ENCODE measurements at regions not wholly inside any gene's neighbourhood (a gene's known extent, or its start where the extent isn't known, plus 50 kb on each side); places are given as distances from the start of the nearest gene placed in this dataset.

GRCh38 chr5:169424279-169424655 lies 123.3 kb upstream of the SLIT3 start:
- no peaks in the 10 kb centered on the region for H3K4me1 ChIP-seq
- H3K27ac ChIP-seq = no peak overlapping the region
- DNase-seq = no peak
- intact Hi-C loops (cut with DNase I; ENCODE audit: low total_unique reads) = no loop called here
- no peaks in the 10 kb centered on the region for H3K9me3 ChIP-seq
- no peaks in the 10 kb centered on the region for H3K36me3 ChIP-seq
- TF ChIP-seq, protein P1, sequence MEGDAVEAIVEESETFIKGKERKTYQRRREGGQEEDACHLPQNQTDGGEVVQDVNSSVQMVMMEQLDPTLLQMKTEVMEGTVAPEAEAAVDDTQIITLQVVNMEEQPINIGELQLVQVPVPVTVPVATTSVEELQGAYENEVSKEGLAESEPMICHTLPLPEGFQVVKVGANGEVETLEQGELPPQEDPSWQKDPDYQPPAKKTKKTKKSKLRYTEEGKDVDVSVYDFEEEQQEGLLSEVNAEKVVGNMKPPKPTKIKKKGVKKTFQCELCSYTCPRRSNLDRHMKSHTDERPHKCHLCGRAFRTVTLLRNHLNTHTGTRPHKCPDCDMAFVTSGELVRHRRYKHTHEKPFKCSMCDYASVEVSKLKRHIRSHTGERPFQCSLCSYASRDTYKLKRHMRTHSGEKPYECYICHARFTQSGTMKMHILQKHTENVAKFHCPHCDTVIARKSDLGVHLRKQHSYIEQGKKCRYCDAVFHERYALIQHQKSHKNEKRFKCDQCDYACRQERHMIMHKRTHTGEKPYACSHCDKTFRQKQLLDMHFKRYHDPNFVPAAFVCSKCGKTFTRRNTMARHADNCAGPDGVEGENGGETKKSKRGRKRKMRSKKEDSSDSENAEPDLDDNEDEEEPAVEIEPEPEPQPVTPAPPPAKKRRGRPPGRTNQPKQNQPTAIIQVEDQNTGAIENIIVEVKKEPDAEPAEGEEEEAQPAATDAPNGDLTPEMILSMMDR (IDR thresholded peaks at IDR 0.05) = no peak
- no peaks in the 10 kb centered on the region for H3K27me3 ChIP-seq
- no peak overlapping the region for H3K4me3 ChIP-seq

GRCh38 chr5:169423580-169424278 lies 122.8 kb upstream of the SLIT3 start:
- TF ChIP-seq POLR2A (IDR thresholded peaks at IDR 0.05) = no peak
- H3K27me3 ChIP-seq = no peaks in the 10 kb centered on the region
- no peak overlapping the region for H3K4me3 ChIP-seq
- intact Hi-C loops (cut with DNase I; ENCODE audit: low total_unique reads) = no loop called here
- no peaks in the 10 kb centered on the region for H3K4me1 ChIP-seq
- H3K9me3 ChIP-seq = no peaks in the 10 kb centered on the region
- no peaks in the 10 kb centered on the region for H3K36me3 ChIP-seq
- H3K27ac ChIP-seq = no peak overlapping the region
- no peak for DNase-seq

- TF ChIP-seq, protein P1 (IDR thresholded peaks at IDR 0.05) = no peak
- no peak for TF ChIP-seq POLR2A (IDR thresholded peaks at IDR 0.05)
- Histone ChIP-seq H3K27ac (no peak overlapping the region), H3K4me1 (no peaks in the 10 kb centered on the region), H3K27me3 (no peaks in the 10 kb centered on the region), H3K9me3 (no peaks in the 10 kb centered on the region), H3K36me3 (no peaks in the 10 kb centered on the region), H3K4me3 (no peak overlapping the region)
- intact Hi-C loops (cut with DNase I; ENCODE audit: low total_unique reads) = no loop called here
- DNase-seq = no peak
Observed at GRCh38 chr5:169422087-169422486, 121.1 kb upstream of the SLIT3 start.

- H3K4me1 ChIP-seq = no peaks in the 10 kb centered on the region
- H3K27ac ChIP-seq = no peak overlapping the region
- DNase-seq = no peak
- H3K9me3 ChIP-seq = no peaks in the 10 kb centered on the region
- TF ChIP-seq POLR2A (IDR thresholded peaks at IDR 0.05) = no peak
- TF ChIP-seq, protein P1 (IDR thresholded peaks at IDR 0.05) = no peak
- H3K4me3 ChIP-seq = no peak overlapping the region
- H3K36me3 ChIP-seq = no peaks in the 10 kb centered on the region
- H3K27me3 ChIP-seq = no peaks in the 10 kb centered on the region
- intact Hi-C loops (cut with DNase I; ENCODE audit: low total_unique reads) = no loop called here
Observed at GRCh38 chr5:169421677-169422076, 120.7 kb upstream of the SLIT3 start.

DNA sequence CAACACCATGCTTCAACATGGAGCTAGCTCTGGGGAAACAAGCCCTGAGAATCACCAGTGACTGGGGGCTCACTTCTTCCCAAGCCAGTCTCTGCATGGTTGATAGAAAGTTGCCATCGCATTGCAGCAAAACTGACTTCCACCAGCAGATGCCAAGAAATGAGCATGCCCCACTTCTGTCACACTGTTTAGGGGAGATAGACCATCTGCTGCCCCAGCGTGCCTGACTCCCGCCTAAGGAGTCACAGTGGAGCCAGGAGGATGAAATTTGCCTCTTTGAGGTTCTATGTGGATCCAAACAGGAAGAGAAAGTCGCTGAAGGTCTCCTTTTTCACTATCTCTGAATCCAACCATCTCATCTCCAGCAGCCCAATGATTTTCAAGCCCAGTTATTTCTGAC lies 116.7 kb upstream of the SLIT3 start:
- intact Hi-C loops (cut with DNase I; ENCODE audit: low total_unique reads) = no loop called here

More for the DNA sequence above, 116.7 kb upstream of the SLIT3 start:
- Histone ChIP-seq H3K4me3 (no peak overlapping the region), H3K27me3 (no peaks in the 10 kb centered on the region), H3K27ac (peak overlapping the region in 1 of 2 donors; percentile 14), H3K36me3 (no peaks in the 10 kb centered on the region), H3K4me1 (no peaks in the 10 kb centered on the region), H3K9me3 (no peaks in the 10 kb centered on the region)
- DNase-seq = no peak
- TF ChIP-seq, protein P1 (IDR thresholded peaks at IDR 0.05) = no peak
- no peak for TF ChIP-seq POLR2A (IDR thresholded peaks at IDR 0.05)

Measured in uterus (tissue), 3 donors.